GM23248 (cell line): ENCODE measurements at regions not wholly inside any gene's neighbourhood (a gene's known extent, or its start where the extent isn't known, plus 50 kb on each side); places are given as distances from the start of the nearest gene placed in this dataset.
"Not testable (repeated sequence)": the region's sequence is repeated elsewhere in the genome, so short reads cannot be mapped to it uniquely, and the experiment has no call there.

ENCODE experiments used
- DNase-seq: peaks from one replicate; pipeline ENCODE4 v3.0.0-alpha.2; 2015
- H2AFZ ChIP-seq: fragments of 200-600 bp; sonication (generic); 2 replicates; pipeline ENCODE4 v1.6.1; 2016; ENCODE audit warnings: antibody characterized with exemption
- H3F3A ChIP-seq: fragments of 200-600 bp; sonication (generic); 2 replicates; pipeline ENCODE4 v1.6.1; 2016; ENCODE audit warnings: mild to moderate bottlenecking, antibody characterized with exemption, mixed run types; ENCODE audit not compliant: insufficient read depth
- H3K27ac ChIP-seq: fragments of 200-600 bp; sonication (generic); 2 replicates; pipeline ENCODE4 v1.5.1; 2016; ENCODE audit warnings: mild to moderate bottlenecking
- H3K27me3 ChIP-seq: fragments of 200-600 bp; sonication (generic); replicated peaks from 2 replicates; pipeline ENCODE4 v1.6.1; 2016; ENCODE audit warnings: mild to moderate bottlenecking; ENCODE audit not compliant: insufficient read depth
- H3K36me3 ChIP-seq: fragments of 200-600 bp; sonication (generic); 2 replicates; pipeline ENCODE4 v1.6.1; 2016; ENCODE audit warnings: low read depth, mild to moderate bottlenecking
- H3K4me1 ChIP-seq: fragments of 200-600 bp; sonication (generic); 2 replicates; pipeline ENCODE4 v1.6.1; 2016; ENCODE audit warnings: mild to moderate bottlenecking; ENCODE audit not compliant: insufficient read depth
- H3K4me2 ChIP-seq: fragments of 200-600 bp; sonication (generic); one replicate; pipeline ENCODE4 v1.6.1; 2016; ENCODE audit warnings: mild to moderate bottlenecking; ENCODE audit not compliant: unreplicated experiment
- H3K4me3 ChIP-seq: fragments of 200-600 bp; sonication (generic); 2 replicates; pipeline ENCODE4 v1.5.1; 2016; ENCODE audit warnings: mild to moderate bottlenecking
- H3K79me2 ChIP-seq: fragments of 200-600 bp; sonication (generic); 2 replicates; pipeline ENCODE4 v1.6.1; 2016; ENCODE audit warnings: mild to moderate bottlenecking; ENCODE audit not compliant: insufficient read depth
- H3K9ac ChIP-seq: fragments of 200-600 bp; sonication (generic); 2 replicates; pipeline ENCODE4 v1.6.1; 2016; ENCODE audit warnings: mild to moderate bottlenecking
- H3K9me2 ChIP-seq: fragments of 200-600 bp; sonication (generic); 2 replicates; pipeline ENCODE4 v1.6.1; 2016; ENCODE audit warnings: mixed run types, mild to moderate bottlenecking, moderate library complexity; ENCODE audit not compliant: insufficient read depth
- H3K9me3 ChIP-seq: fragments of 200-600 bp; sonication (generic); one replicate; pipeline ENCODE4 v1.6.1; 2017; ENCODE audit warnings: low read depth
- H4K20me1 ChIP-seq: fragments of 200-600 bp; sonication (generic); 2 replicates; pipeline ENCODE4 v1.6.0; 2016; ENCODE audit not compliant: insufficient read depth
- EZH2 ChIP-seq: fragments of 200-600 bp; sonication (generic); IDR thresholded peaks from 2 replicates; pipeline ENCODE4 v1.6.1; 2018; ENCODE audit warnings: antibody characterized with exemption, mild to moderate bottlenecking; ENCODE audit not compliant: insufficient read depth, poor library complexity, severe bottlenecking
- EZH2phosphoT487 ChIP-seq: fragments of 200-600 bp; sonication (generic); IDR thresholded peaks from 2 replicates; pipeline ENCODE4 v1.6.1; 2018; ENCODE audit warnings: antibody characterized with exemption, moderate library complexity, mild to moderate bottlenecking, low read depth; ENCODE audit not compliant: insufficient read depth
- WGBS, 2 experiments: methylation state at CpG; one replicate each; pipeline ENCODE4 v1.1.6; 2015 to 2017; ENCODE audit warnings: low lambda C conversion rate in 2 of 2, low coverage in 1 of 2; ENCODE audit errors: missing lambda C conversion rate in 2 of 2; 5-methylcytosine and 5-hydroxymethylcytosine counted together
- in situ Hi-C: fragments of 300-500 bp; cut with MboI; formaldehyde crosslinking; loops from 2 replicates; pipeline ENCODE4 v1.15.0; 2020

- Histone ChIP-seq H3K36me3 (no peaks in the 10 kb centered on the region), H3K9me2 (no peaks in the 10 kb centered on the region), H3K4me1 (no peaks in the 10 kb centered on the region), H3K9me3 (no peaks in the 10 kb centered on the region), H3K4me2 (no peak overlapping the region), H3K79me2 (no peaks in the 10 kb centered on the region), H3K9ac (no peak overlapping the region), H3K27me3 (no peaks in the 10 kb centered on the region), H3F3A (no peaks in the 10 kb centered on the region), H3K4me3 (no peak overlapping the region), H3K27ac (no peak overlapping the region), H2AFZ (no peak overlapping the region), H4K20me1 (no peaks in the 10 kb centered on the region)
- DNase-seq = no peak
- no peak for TF ChIP-seq EZH2phosphoT487
- TF ChIP-seq EZH2 = no peak
- in situ Hi-C loops = no loop called here
Observed at GRCh38 chrX:35458142-35458541, 340.0 kb upstream of the MAGEB16 start.

GRCh38 chrX:35461164-35461563 is 337.0 kb upstream of the MAGEB16 start:
- no peak for TF ChIP-seq EZH2
- no peak for TF ChIP-seq EZH2phosphoT487
- H3K4me3 ChIP-seq = no peak overlapping the region
- H4K20me1 ChIP-seq = no peaks in the 10 kb centered on the region
- H3K4me2 ChIP-seq = no peak overlapping the region
- no peak for DNase-seq
- H3K9ac ChIP-seq = no peak overlapping the region
- H3K27me3 ChIP-seq = no peaks in the 10 kb centered on the region
- H2AFZ ChIP-seq = no peak overlapping the region
- H3K9me2 ChIP-seq = no peaks in the 10 kb centered on the region
- no peaks in the 10 kb centered on the region for H3K4me1 ChIP-seq
- H3K27ac ChIP-seq = no peak overlapping the region
- no peaks in the 10 kb centered on the region for H3K36me3 ChIP-seq
- WGBS, 2 experiments = 0 to 7% methylated on average over 1 of the region's 1 CpG
- H3F3A ChIP-seq = no peaks in the 10 kb centered on the region
- no peaks in the 10 kb centered on the region for H3K9me3 ChIP-seq
- in situ Hi-C loops = no loop called here
- no peaks in the 10 kb centered on the region for H3K79me2 ChIP-seq

- H3K79me2 ChIP-seq, in situ Hi-C loops, H3K27ac ChIP-seq, DNase-seq, H4K20me1 ChIP-seq, H2AFZ ChIP-seq, H3K4me3 ChIP-seq, H3K27me3 ChIP-seq, H3K9me2 ChIP-seq, H3K9ac ChIP-seq, H3K4me1 ChIP-seq, H3F3A ChIP-seq, H3K9me3 ChIP-seq, H3K4me2 ChIP-seq, H3K36me3 ChIP-seq: not testable (repeated sequence)
- WGBS, 2 experiments = 18 to 25% methylated on average over 7 of the region's 7 CpGs
Observed at GRCh38 chrX:35496671-35497070, 301.5 kb upstream of the MAGEB16 start.

- H3K4me2 ChIP-seq, H3K4me3 ChIP-seq, in situ Hi-C loops, H3K9ac ChIP-seq, H2AFZ ChIP-seq, DNase-seq, H3K27me3 ChIP-seq, H3K27ac ChIP-seq, H3K79me2 ChIP-seq, H3K4me1 ChIP-seq, H3F3A ChIP-seq, H3K36me3 ChIP-seq, H4K20me1 ChIP-seq, H3K9me3 ChIP-seq, H3K9me2 ChIP-seq: not testable (repeated sequence)
- 53 to 68% methylated on average over 7 of the region's 7 CpGs for WGBS, 2 experiments
Observed at GRCh38 chrX:35497453-35497852, 300.7 kb upstream of the MAGEB16 start.

GRCh38 chrX:35499071-35499862 is 298.9 kb upstream of the MAGEB16 start:
- H3F3A ChIP-seq = no peaks in the 10 kb centered on the region
- in situ Hi-C loops = no loop called here
- no peaks in the 10 kb centered on the region for H3K9me3 ChIP-seq
- no peaks in the 10 kb centered on the region for H3K27me3 ChIP-seq
- no peak overlapping the region for H3K9ac ChIP-seq
- H3K4me1 ChIP-seq = no peaks in the 10 kb centered on the region
- H3K79me2 ChIP-seq = no peaks in the 10 kb centered on the region
- no peaks in the 10 kb centered on the region for H3K36me3 ChIP-seq
- no peak overlapping the region for H3K4me3 ChIP-seq
- no peak overlapping the region for H2AFZ ChIP-seq
- DNase-seq = no peak
- no peak for TF ChIP-seq EZH2phosphoT487
- WGBS, 2 experiments = 82 to 83% methylated on average over 8 to 35 of the region's 55 CpGs
- no peaks in the 10 kb centered on the region for H4K20me1 ChIP-seq
- no peaks in the 10 kb centered on the region for H3K9me2 ChIP-seq
- no peak overlapping the region for H3K27ac ChIP-seq
- no peak overlapping the region for H3K4me2 ChIP-seq
